ENCODE measurements at regions not wholly inside any gene's neighbourhood (a gene's known extent, or its start where the extent isn't known, plus 50 kb on each side); places are given as distances from the start of the nearest gene placed in this dataset.
"Not testable (repeated sequence)": the region's sequence is repeated elsewhere in the genome, so short reads cannot be mapped to it uniquely, and the experiment has no call there.

GRCh38 chr15:59792359-59792758, 103.2 kb upstream of the BNIP2 start:
- no peaks in the 10 kb centered on the region for H3K79me2 ChIP-seq (ENCODE audit: low read length)
- H3K36me3 ChIP-seq (replicated peaks; ENCODE audit: low read depth, low read length), result no peaks in the 10 kb centered on the region
- no peak overlapping the region for H3K4me3 ChIP-seq (ENCODE audit: low read length)
- TF ChIP-seq EZH2phosphoT487 (IDR thresholded peaks at IDR 0.05; ENCODE audit: low read depth) (no peak), CTCF (IDR thresholded peaks at IDR 0.05; ENCODE audit: low read depth, low read length) (no peak)
- no peak overlapping the region for H3K9ac ChIP-seq (ENCODE audit: low read length)
- H3K9me3 ChIP-seq (ENCODE audit: insufficient read depth, low read length), result no peaks in the 10 kb centered on the region
- H3K27ac ChIP-seq (ENCODE audit: low read length), result no peak overlapping the region
- peaks cover 60% of the 10 kb centered on the region for H3K27me3 ChIP-seq (ENCODE audit: low read depth, low read length)
- H4K20me1 ChIP-seq (ENCODE audit: insufficient read depth, low read length), result no peaks in the 10 kb centered on the region
- H3K4me2 ChIP-seq (ENCODE audit: low read length), result no peak overlapping the region
- H2AFZ ChIP-seq (ENCODE audit: low read depth, low read length), result no peak overlapping the region
- 0 out of 2 replicates have a peak, but pooled peaks cover 4% of the 10 kb centered on the region for H3K4me1 ChIP-seq (ENCODE audit: low read length)

GRCh38 chr15:59791755-59792154, 102.6 kb upstream of the BNIP2 start:
- Histone ChIP-seq H3K27me3 (ENCODE audit: low read depth, low read length) (peaks cover 56% of the 10 kb centered on the region), H4K20me1 (ENCODE audit: insufficient read depth, low read length) (no peaks in the 10 kb centered on the region), H3K36me3 (replicated peaks; ENCODE audit: low read depth, low read length) (no peaks in the 10 kb centered on the region), H3K4me2 (ENCODE audit: low read length) (no peak overlapping the region), H3K9ac (ENCODE audit: low read length) (no peak overlapping the region), H3K27ac (ENCODE audit: low read length) (no peak overlapping the region), H3K4me3 (ENCODE audit: low read length) (no peak overlapping the region), H3K9me3 (ENCODE audit: insufficient read depth, low read length) (no peaks in the 10 kb centered on the region), H2AFZ (ENCODE audit: low read depth, low read length) (no peak overlapping the region), H3K4me1 (ENCODE audit: low read length) (0 out of 2 replicates have a peak, but pooled peaks cover 4% of the 10 kb centered on the region), H3K79me2 (ENCODE audit: low read length) (no peaks in the 10 kb centered on the region)
- TF ChIP-seq CTCF (IDR thresholded peaks at IDR 0.05; ENCODE audit: low read depth, low read length) (no peak), EZH2phosphoT487 (IDR thresholded peaks at IDR 0.05; ENCODE audit: low read depth) (no peak)

GRCh38 chr15:59791079-59791478, 102.0 kb upstream of the BNIP2 start:
- no peak overlapping the region for H2AFZ ChIP-seq (ENCODE audit: low read depth, low read length)
- H3K4me1 ChIP-seq (ENCODE audit: low read length), result 0 out of 2 replicates have a peak, but pooled peaks cover 4% of the 10 kb centered on the region
- H3K9ac ChIP-seq (ENCODE audit: low read length), result no peak overlapping the region
- no peaks in the 10 kb centered on the region for H4K20me1 ChIP-seq (ENCODE audit: insufficient read depth, low read length)
- H3K27me3 ChIP-seq (ENCODE audit: low read depth, low read length), result peaks cover 49% of the 10 kb centered on the region
- H3K79me2 ChIP-seq (ENCODE audit: low read length), result no peaks in the 10 kb centered on the region
- H3K4me3 ChIP-seq (ENCODE audit: low read length), result no peak overlapping the region
- no peak overlapping the region for H3K4me2 ChIP-seq (ENCODE audit: low read length)
- no peak overlapping the region for H3K27ac ChIP-seq (ENCODE audit: low read length)
- TF ChIP-seq EZH2phosphoT487 (IDR thresholded peaks at IDR 0.05; ENCODE audit: low read depth) (no peak), CTCF (IDR thresholded peaks at IDR 0.05; ENCODE audit: low read depth, low read length) (no peak)
- H3K9me3 ChIP-seq (ENCODE audit: insufficient read depth, low read length), result no peaks in the 10 kb centered on the region
- H3K36me3 ChIP-seq (replicated peaks; ENCODE audit: low read depth, low read length), result no peaks in the 10 kb centered on the region

- not testable (repeated sequence) for H3K79me2 ChIP-seq (ENCODE audit: low read length); H3K4me2 ChIP-seq (ENCODE audit: low read length); H3K9ac ChIP-seq (ENCODE audit: low read length); H3K4me1 ChIP-seq (ENCODE audit: low read length); H3K36me3 ChIP-seq (replicated peaks; ENCODE audit: low read depth, low read length); H3K27ac ChIP-seq (ENCODE audit: low read length); H2AFZ ChIP-seq (ENCODE audit: low read depth, low read length); H3K9me3 ChIP-seq (ENCODE audit: insufficient read depth, low read length); H3K4me3 ChIP-seq (ENCODE audit: low read length); H4K20me1 ChIP-seq (ENCODE audit: insufficient read depth, low read length)
- H3K27me3 ChIP-seq (ENCODE audit: low read depth, low read length), result peaks cover 13% of the 10 kb centered on the region
Measured at GRCh38 chr15:59786466-59786865, 97.3 kb upstream of the BNIP2 start.

- H3K9ac ChIP-seq (ENCODE audit: low read length); H3K27ac ChIP-seq (ENCODE audit: low read length); H3K36me3 ChIP-seq (replicated peaks; ENCODE audit: low read depth, low read length); H3K4me2 ChIP-seq (ENCODE audit: low read length); H2AFZ ChIP-seq (ENCODE audit: low read depth, low read length); H3K4me3 ChIP-seq (ENCODE audit: low read length); H3K27me3 ChIP-seq (ENCODE audit: low read depth, low read length); H3K9me3 ChIP-seq (ENCODE audit: insufficient read depth, low read length); H4K20me1 ChIP-seq (ENCODE audit: insufficient read depth, low read length); H3K4me1 ChIP-seq (ENCODE audit: low read length); H3K79me2 ChIP-seq (ENCODE audit: low read length): not testable (repeated sequence)
Measured at GRCh38 chr15:59785981-59786380, 96.9 kb upstream of the BNIP2 start.

GRCh38 chr15:59783774-59784520, 94.8 kb upstream of the BNIP2 start:
- H3K4me2 ChIP-seq (ENCODE audit: low read length); H2AFZ ChIP-seq (ENCODE audit: low read depth, low read length); H3K36me3 ChIP-seq (replicated peaks; ENCODE audit: low read depth, low read length); H3K27me3 ChIP-seq (ENCODE audit: low read depth, low read length); H4K20me1 ChIP-seq (ENCODE audit: insufficient read depth, low read length); H3K4me3 ChIP-seq (ENCODE audit: low read length); H3K4me1 ChIP-seq (ENCODE audit: low read length); H3K9ac ChIP-seq (ENCODE audit: low read length); H3K9me3 ChIP-seq (ENCODE audit: insufficient read depth, low read length); H3K27ac ChIP-seq (ENCODE audit: low read length); H3K79me2 ChIP-seq (ENCODE audit: low read length): not testable (repeated sequence)

Data from OCI-LY3 (cell line).